Mucosa of descending colon (tissue), 3 donors: ENCODE measurements at regions not wholly inside any gene's neighbourhood (a gene's known extent, or its start where the extent isn't known, plus 50 kb on each side); places are given as distances from the start of the nearest gene placed in this dataset.
"Not testable (repeated sequence)": the region's sequence is repeated elsewhere in the genome, so short reads cannot be mapped to it uniquely, and the experiment has no call there.

Experiments
- ATAC-seq: fragments of 200-7000 bp; cut with Tn5 transposase; one replicate; pipeline ENCODE4 v1.9.1; 2020; ENCODE audit warnings: mild to moderate bottlenecking, moderate library complexity
- DNase-seq, 3 donors: peaks; one replicate each; pipeline ENCODE4 v3.0.0-alpha.2; 2020
- H3K36me3 ChIP-seq: fragments of 200-600 bp; one replicate; pipeline ENCODE4 v1.8.0; 2021; ENCODE audit warnings: low read depth, mild to moderate bottlenecking
- H3K4me1 ChIP-seq: fragments of 200-600 bp; one replicate; pipeline ENCODE4 v1.8.0; 2021; ENCODE audit warnings: low read depth, mild to moderate bottlenecking
- H3K4me3 ChIP-seq: fragments of 200-600 bp; one replicate; pipeline ENCODE4 v1.8.0; 2021; ENCODE audit warnings: mild to moderate bottlenecking
- H3K9me3 ChIP-seq: fragments of 200-600 bp; one replicate; pipeline ENCODE4 v1.8.0; 2021; ENCODE audit warnings: mild to moderate bottlenecking
- intact Hi-C, 2 donors: fragments of 100-400 bp; cut with DNase I in 1 of 2; cut with micrococcal nuclease in 1 of 2; formaldehyde crosslinking; loops; one replicate each; pipeline versions ENCODE4 v1.11.0 to v1.11.1; 2022; cut with DNase I, micrococcal nuclease
- TF ChIP-seq, protein P1 (sequence below): fragments of 200-600 bp; IDR thresholded peaks from one replicate; pipeline ENCODE4 v1.8.0; 2022; ENCODE audit warnings: antibody characterized with exemption, mild to moderate bottlenecking
- donor health status: DM: no; HTN: no; CAD: no; lungs with moderate emphysema.
- donor health status: DM: no; HTN: no; CAD: no.
- donor health status: DM: no; HTN: yes; CAD: no.

GRCh38 chr3:127042634-127043033 is 59.7 kb downstream of the PLXNA1 start:
- intact Hi-C loops = no loop called here
- no peaks in the 10 kb centered on the region for H3K36me3 ChIP-seq
- H3K9me3 ChIP-seq = no peaks in the 10 kb centered on the region
- H3K4me3 ChIP-seq = no peak overlapping the region
- ATAC-seq (no peak), DNase-seq (peak in 1 of 3 donors; percentile 42)
- TF ChIP-seq, protein P1, sequence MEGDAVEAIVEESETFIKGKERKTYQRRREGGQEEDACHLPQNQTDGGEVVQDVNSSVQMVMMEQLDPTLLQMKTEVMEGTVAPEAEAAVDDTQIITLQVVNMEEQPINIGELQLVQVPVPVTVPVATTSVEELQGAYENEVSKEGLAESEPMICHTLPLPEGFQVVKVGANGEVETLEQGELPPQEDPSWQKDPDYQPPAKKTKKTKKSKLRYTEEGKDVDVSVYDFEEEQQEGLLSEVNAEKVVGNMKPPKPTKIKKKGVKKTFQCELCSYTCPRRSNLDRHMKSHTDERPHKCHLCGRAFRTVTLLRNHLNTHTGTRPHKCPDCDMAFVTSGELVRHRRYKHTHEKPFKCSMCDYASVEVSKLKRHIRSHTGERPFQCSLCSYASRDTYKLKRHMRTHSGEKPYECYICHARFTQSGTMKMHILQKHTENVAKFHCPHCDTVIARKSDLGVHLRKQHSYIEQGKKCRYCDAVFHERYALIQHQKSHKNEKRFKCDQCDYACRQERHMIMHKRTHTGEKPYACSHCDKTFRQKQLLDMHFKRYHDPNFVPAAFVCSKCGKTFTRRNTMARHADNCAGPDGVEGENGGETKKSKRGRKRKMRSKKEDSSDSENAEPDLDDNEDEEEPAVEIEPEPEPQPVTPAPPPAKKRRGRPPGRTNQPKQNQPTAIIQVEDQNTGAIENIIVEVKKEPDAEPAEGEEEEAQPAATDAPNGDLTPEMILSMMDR = no peak
- peaks cover 2% of the 10 kb centered on the region for H3K4me1 ChIP-seq

DNA sequence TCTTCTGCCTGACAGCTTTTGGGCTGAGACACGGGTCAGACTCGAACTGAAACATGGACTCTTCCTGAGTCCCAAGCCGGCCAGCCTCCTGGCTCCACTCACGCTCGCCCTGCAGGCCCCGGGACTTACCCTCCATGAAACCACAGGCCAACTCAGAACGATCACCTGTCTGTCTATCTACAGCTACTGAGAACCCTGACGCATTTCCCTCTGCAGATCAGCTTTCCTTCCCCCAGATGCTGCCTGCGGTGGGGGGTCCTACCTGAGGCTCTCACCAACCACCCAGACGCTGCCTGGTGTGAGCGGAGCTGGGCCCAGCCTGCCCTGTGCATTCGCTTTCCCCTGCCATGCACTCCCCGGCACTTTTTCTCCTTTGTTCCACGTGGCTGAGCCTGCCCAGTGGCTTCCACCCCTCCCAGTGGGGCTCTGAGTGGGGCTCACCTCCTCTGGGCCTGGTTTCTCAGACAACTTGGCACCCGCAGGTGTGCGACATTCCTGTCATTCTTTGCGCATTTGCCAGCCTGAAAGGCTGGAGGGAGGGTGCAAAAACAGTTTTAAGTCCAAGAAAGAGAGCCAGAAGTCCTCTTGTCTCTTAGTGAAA is 60.2 kb downstream of the PLXNA1 start:
- peak in 1 of 3 donors; percentile 37 for DNase-seq
- Histone ChIP-seq H3K4me3 (no peak overlapping the region), H3K9me3 (no peaks in the 10 kb centered on the region), H3K36me3 (no peaks in the 10 kb centered on the region), H3K4me1 (no peaks in the 10 kb centered on the region)
- intact Hi-C loops = no loop called here
- ATAC-seq = no peak
- TF ChIP-seq, protein P1 = no peak

DNA sequence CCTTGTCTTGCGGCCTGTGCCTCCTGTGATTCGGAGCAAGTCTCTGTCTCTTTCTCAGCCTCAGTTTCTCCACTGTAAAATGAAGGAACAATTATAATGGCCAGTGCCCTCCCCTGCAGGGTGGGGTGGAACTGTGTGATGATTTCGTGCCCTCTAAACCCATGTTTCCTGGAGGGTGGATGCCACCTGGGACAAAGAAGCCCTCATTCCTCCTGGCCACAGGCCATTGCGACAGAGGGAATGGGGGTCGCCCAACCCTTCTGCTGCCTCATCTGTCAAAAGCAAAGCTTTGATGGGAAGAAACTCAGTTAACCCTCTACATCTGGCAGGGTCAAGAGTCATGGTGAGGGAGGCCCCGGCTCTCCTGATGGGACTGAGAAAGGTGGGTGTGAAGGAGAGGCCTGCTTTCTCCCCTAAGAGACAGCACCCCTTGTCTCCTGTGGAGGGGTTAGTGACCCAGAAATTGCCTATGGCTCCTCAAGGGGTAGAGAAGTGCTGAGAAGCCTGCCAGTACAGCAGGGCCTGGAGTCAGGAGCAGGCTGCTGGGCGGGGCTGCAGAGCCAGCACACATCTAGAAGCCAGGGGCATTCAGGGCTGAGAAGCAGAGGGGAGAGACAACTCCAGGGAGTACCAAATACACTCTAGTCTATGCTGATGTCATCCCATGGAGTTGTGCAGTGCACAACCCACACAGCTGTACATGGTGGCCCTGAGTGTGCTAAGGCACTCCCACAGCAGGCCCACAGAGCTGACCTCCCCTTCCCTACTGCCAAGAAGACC is 61.0 kb downstream of the PLXNA1 start:
- intact Hi-C loops = no loop called here
- Histone ChIP-seq H3K4me1 (no peaks in the 10 kb centered on the region), H3K9me3 (no peaks in the 10 kb centered on the region), H3K36me3 (no peaks in the 10 kb centered on the region), H3K4me3 (no peak overlapping the region)
- TF ChIP-seq, protein P1 = no peak
- DNase-seq (no peak), ATAC-seq (no peak)

- intact Hi-C loops = no loop called here
- DNase-seq (peak in 2 of 3 donors; percentile 41 to 42), ATAC-seq (peak; percentile 85)
- no peaks in the 10 kb centered on the region for H3K4me1 ChIP-seq
- no peak overlapping the region for H3K4me3 ChIP-seq
- TF ChIP-seq, protein P1 = no peak
- no peaks in the 10 kb centered on the region for H3K9me3 ChIP-seq
- no peaks in the 10 kb centered on the region for H3K36me3 ChIP-seq
Measured at GRCh38 chr3:127044996-127045395, 62.1 kb downstream of the PLXNA1 start.

- ATAC-seq (no peak), DNase-seq (no peak)
- TF ChIP-seq, protein P1 = no peak
- intact Hi-C loops = no loop called here
- H3K4me3 ChIP-seq = no peak overlapping the region
- H3K36me3 ChIP-seq = no peaks in the 10 kb centered on the region
- no peaks in the 10 kb centered on the region for H3K9me3 ChIP-seq
- no peaks in the 10 kb centered on the region for H3K4me1 ChIP-seq
Measured at GRCh38 chr3:127045435-127046045, 62.6 kb downstream of the PLXNA1 start.

DNA sequence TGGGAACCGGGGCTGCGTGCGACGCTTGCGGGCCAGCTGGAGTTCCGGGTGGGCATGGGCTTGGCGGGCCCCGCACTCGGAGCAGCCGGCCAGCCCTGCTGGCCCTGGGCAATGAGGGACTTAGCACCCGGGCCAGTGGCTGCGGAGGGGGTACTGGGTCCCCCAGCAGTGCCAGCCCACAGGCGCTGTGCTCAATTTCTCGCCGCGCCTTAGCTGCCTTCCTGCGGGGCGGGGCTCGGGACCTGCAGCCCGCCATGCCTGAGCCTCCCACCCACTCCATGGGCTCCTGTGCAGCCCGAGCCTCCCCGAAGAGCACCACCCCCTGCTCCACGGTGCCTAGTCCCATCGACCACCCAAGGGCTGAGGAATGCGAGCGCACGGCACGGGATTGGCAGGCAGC is 63.8 kb downstream of the PLXNA1 start:
- intact Hi-C loops, ATAC-seq, H3K36me3 ChIP-seq, H3K9me3 ChIP-seq, H3K4me1 ChIP-seq, H3K4me3 ChIP-seq: not testable (repeated sequence)
- DNase-seq = peak in 1 of 3 donors; percentile 27
